Spinal cord (tissue), 9 donors: ENCODE measurements at regions not wholly inside any gene's neighbourhood (a gene's known extent, or its start where the extent isn't known, plus 50 kb on each side); places are given as distances from the start of the nearest gene placed in this dataset.

Source experiments
- DNase-seq, 6 donors: peaks; one replicate each; pipeline versions ENCODE4 v3.0.0 to v3.0.0-alpha.2; 2013 to 2015; ENCODE audit warnings: low spot score in 6 of 6, low read depth in 4 of 6
- H3K27ac ChIP-seq: one replicate; pipeline ENCODE4 v1.5.1; 2013; ENCODE audit warnings: low read depth, low read length, control low read depth
- H3K27me3 ChIP-seq: one replicate; pipeline ENCODE4 v1.6.1; 2013; ENCODE audit warnings: low read length; ENCODE audit not compliant: control insufficient read depth, insufficient read depth
- H3K36me3 ChIP-seq: one replicate; pipeline ENCODE4 v1.6.1; 2013; ENCODE audit warnings: low read length; ENCODE audit not compliant: control insufficient read depth, insufficient read depth
- H3K4me1 ChIP-seq: one replicate; pipeline ENCODE4 v1.6.1; 2013; ENCODE audit warnings: low read length; ENCODE audit not compliant: control insufficient read depth, insufficient read depth
- H3K4me3 ChIP-seq: one replicate; pipeline ENCODE4 v1.5.1; 2013; ENCODE audit warnings: low read depth, low read length, control low read depth
- H3K9me3 ChIP-seq: one replicate; pipeline ENCODE4 v1.6.1; 2013; ENCODE audit warnings: low read length; ENCODE audit not compliant: control insufficient read depth, insufficient read depth
- WGBS: methylation state at CpG from one replicate; pipeline ENCODE4 v1.1.5; 2013; ENCODE audit warnings: missing lambda C conversion rate; ENCODE audit not compliant: insufficient coverage; 5-methylcytosine and 5-hydroxymethylcytosine counted together
- donor health status: healthy.

DNA sequence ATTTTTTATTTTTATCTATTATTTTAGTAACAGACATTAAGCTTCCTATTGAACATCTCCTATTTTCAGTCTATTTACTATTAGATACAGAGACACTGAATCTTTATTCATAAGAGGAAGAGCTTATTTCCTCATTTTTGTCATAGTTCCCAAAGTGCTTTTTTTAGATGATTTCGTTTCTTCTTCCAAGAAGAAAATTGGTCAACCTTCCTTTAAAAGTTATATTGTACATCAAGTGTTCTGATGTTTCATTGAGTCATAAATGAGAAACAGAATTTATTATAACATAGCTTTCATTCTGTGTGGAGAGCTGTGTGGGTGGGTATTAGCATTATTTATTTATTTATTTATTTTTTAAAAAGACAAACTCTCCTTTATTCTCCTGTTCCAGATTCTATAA is 50.6 kb upstream of the BACH1 start:
- no peak for DNase-seq
- no CpG with 5 or more reads among the region's 1 CpG for whole genome bisulfite sequencing
- no peaks in the 10 kb centered on the region for H3K9me3 ChIP-seq
- H3K4me1 ChIP-seq = no peaks in the 10 kb centered on the region
- H3K27me3 ChIP-seq = no peaks in the 10 kb centered on the region
- no peak overlapping the region for H3K27ac ChIP-seq
- no peak overlapping the region for H3K4me3 ChIP-seq
- H3K36me3 ChIP-seq = no peaks in the 10 kb centered on the region
